NCI-H774 (cell line): ENCODE measurements at regions not wholly inside any gene's neighbourhood (a gene's known extent, or its start where the extent isn't known, plus 50 kb on each side); places are given as distances from the start of the nearest gene placed in this dataset.
"Not testable (repeated sequence)": the region's sequence is repeated elsewhere in the genome, so short reads cannot be mapped to it uniquely, and the experiment has no call there.

Experiments
- DNase-seq: peaks from one replicate; lab custom pipeline; 2025; lab: John Stamatoyannopoulos, UW

- DNase-seq: peak; percentile 26
Observed at GRCh38 chr3:95654570-95655362, 1159.6 kb upstream of the EPHA6 start.

- no peak for DNase-seq
Observed at GRCh38 chr3:95655363-95655986, 1158.9 kb upstream of the EPHA6 start.

GRCh38 chr3:95670765-95671164 lies 1143.6 kb upstream of the EPHA6 start:
- DNase-seq: no peak

GRCh38 chr3:95673215-95673614 lies 1141.2 kb upstream of the EPHA6 start:
- no peak for DNase-seq

- no peak for DNase-seq
Observed at GRCh38 chr3:95705786-95706418, 1108.5 kb upstream of the EPHA6 start.

GRCh38 chr3:95707268-95707667 lies 1107.1 kb upstream of the EPHA6 start:
- DNase-seq: no peak

GRCh38 chr3:95710684-95711083 lies 1103.7 kb upstream of the EPHA6 start:
- DNase-seq: no peak

GRCh38 chr3:95711789-95712188 lies 1102.6 kb upstream of the EPHA6 start:
- no peak for DNase-seq

GRCh38 chr3:95715128-95715527 lies 1099.3 kb upstream of the EPHA6 start:
- peak; percentile 66 for DNase-seq

- no peak for DNase-seq
Observed at GRCh38 chr3:95717048-95717447, 1097.3 kb upstream of the EPHA6 start.

- no peak for DNase-seq
Observed at GRCh38 chr3:95718168-95718567, 1096.2 kb upstream of the EPHA6 start.

- DNase-seq: no peak
Observed at GRCh38 chr3:95719481-95719880, 1094.9 kb upstream of the EPHA6 start.

- DNase-seq: no peak
Observed at GRCh38 chr3:95721938-95722337, 1092.5 kb upstream of the EPHA6 start.

GRCh38 chr3:95725770-95726169 lies 1088.6 kb upstream of the EPHA6 start:
- DNase-seq: no peak

GRCh38 chr3:95731753-95732152 lies 1082.6 kb upstream of the EPHA6 start:
- no peak for DNase-seq

GRCh38 chr3:95733336-95733735 lies 1081.1 kb upstream of the EPHA6 start:
- DNase-seq: no peak

- DNase-seq: no peak
Observed at GRCh38 chr3:95738045-95738444, 1076.3 kb upstream of the EPHA6 start.

- DNase-seq: not testable (repeated sequence)
Observed at GRCh38 chr3:95744896-95745295, 1069.5 kb upstream of the EPHA6 start.

GRCh38 chr3:95750097-95750496 lies 1064.3 kb upstream of the EPHA6 start:
- DNase-seq: no peak

- DNase-seq: no peak
Observed at GRCh38 chr3:95751509-95751908, 1062.9 kb upstream of the EPHA6 start.

GRCh38 chr3:95752199-95752598 lies 1062.2 kb upstream of the EPHA6 start:
- no peak for DNase-seq

GRCh38 chr3:95758707-95759106 lies 1055.7 kb upstream of the EPHA6 start:
- no peak for DNase-seq

- no peak for DNase-seq
Observed at GRCh38 chr3:95759614-95760301, 1054.6 kb upstream of the EPHA6 start.
